CD14-positive monocyte (primary cell): ENCODE measurements at regions not wholly inside any gene's neighbourhood (a gene's known extent, or its start where the extent isn't known, plus 50 kb on each side); places are given as distances from the start of the nearest gene placed in this dataset.

Experiments used
- DNase-seq, 3 donors: peaks; one replicate each; pipeline ENCODE4 v3.0.0-alpha.2; 2011 to 2022
- H2AFZ ChIP-seq: 2 replicates; pipeline ENCODE4 v1.6.0; 2012; ENCODE audit warnings: mild to moderate bottlenecking, low read depth, low read length, inconsistent platforms; ENCODE audit not compliant: insufficient read depth, poor library complexity, severe bottlenecking
- H3K27ac ChIP-seq, 2 donors: 1 replicate in 1 of 2; 2 replicates in 1 of 2; pipeline ENCODE4 v1.5.1; 2012 to 2013; ENCODE audit warnings: low read length in 2 of 2, control low read depth in 1 of 2, inconsistent platforms in 1 of 2, low read depth in 1 of 2, mild to moderate bottlenecking in 1 of 2
- H3K27me3 ChIP-seq, 2 donors: one replicate each; pipeline versions ENCODE4 v1.6.0 to v1.6.1; 2011 to 2013; ENCODE audit warnings: low read length in 2 of 2; ENCODE audit not compliant: control insufficient read depth in 2 of 2, insufficient read depth in 2 of 2
- H3K36me3 ChIP-seq, 2 donors: replicated peaks in 1 of 2; 1 replicate in 1 of 2; 2 replicates in 1 of 2; pipeline versions ENCODE4 v1.5.1 to v1.6.1; 2012 to 2013; ENCODE audit warnings: low read length in 2 of 2, control low read depth in 1 of 2, inconsistent platforms in 1 of 2, mild to moderate bottlenecking in 1 of 2; ENCODE audit not compliant: insufficient read depth in 2 of 2, control insufficient read depth in 1 of 2
- H3K4me1 ChIP-seq, 2 donors: 1 replicate in 1 of 2; 2 replicates in 1 of 2; pipeline versions ENCODE4 v1.5.1 to v1.6.1; 2012 to 2013; ENCODE audit warnings: low read length in 2 of 2, control low read depth in 1 of 2, inconsistent platforms in 1 of 2, mild to moderate bottlenecking in 1 of 2, moderate library complexity in 1 of 2; ENCODE audit not compliant: insufficient read depth in 2 of 2, control insufficient read depth in 1 of 2
- H3K4me2 ChIP-seq: replicated peaks from 2 replicates; pipeline ENCODE3; 2012; ENCODE audit warnings: low read length, moderate library complexity, mild to moderate bottlenecking; ENCODE audit not compliant: poor library complexity, severe bottlenecking; ENCODE audit errors: extremely low read depth
- H3K4me3 ChIP-seq, 3 experiments: fragments of 200-600 bp in 1 of 3; sonication (generic) in 1 of 3; replicated peaks in 1 of 3; 1 replicate in 2 of 3; 2 replicates in 1 of 3; pipeline ENCODE4 v1.5.1; 2011 to 2013; ENCODE audit warnings: low read length in 3 of 3, mild to moderate bottlenecking in 3 of 3, control low read depth in 2 of 3, low read depth in 2 of 3, inconsistent platforms in 1 of 3, moderate library complexity in 1 of 3
- H3K79me2 ChIP-seq: 2 replicates; pipeline ENCODE4 v1.6.0; 2012; ENCODE audit warnings: mild to moderate bottlenecking, control low read depth, inconsistent platforms, low read length, moderate library complexity; ENCODE audit not compliant: insufficient read depth
- H3K9ac ChIP-seq: 2 replicates; pipeline ENCODE4 v1.6.0; 2017; ENCODE audit warnings: low read length, mild to moderate bottlenecking; ENCODE audit not compliant: insufficient read depth, poor library complexity, severe bottlenecking
- H3K9me3 ChIP-seq, 2 donors: replicated peaks in 1 of 2; 1 replicate in 1 of 2; 2 replicates in 1 of 2; pipeline versions ENCODE4 v1.5.1 to v1.6.1; 2012 to 2013; ENCODE audit warnings: low read length in 2 of 2, control low read depth in 1 of 2; ENCODE audit not compliant: control insufficient read depth in 1 of 2, insufficient read depth in 1 of 2
- H4K20me1 ChIP-seq: 2 replicates; pipeline ENCODE4 v1.6.0; 2012; ENCODE audit warnings: mild to moderate bottlenecking, low read length, control low read depth, moderate library complexity; ENCODE audit not compliant: insufficient read depth
- H3K27ac Mint-ChIP-seq, 7 donors: one replicate each; pipeline ENCODE4 v1.8.0; 2020; ENCODE audit warnings: mild to moderate bottlenecking in 7 of 7, mixed read lengths in 7 of 7, moderate library complexity in 6 of 7, inconsistent platforms in 2 of 7
- H3K27me3 Mint-ChIP-seq, 3 donors: one replicate each; pipeline ENCODE4 v1.8.0; 2021 to 2022; ENCODE audit warnings: low read depth in 3 of 3, mild to moderate bottlenecking in 3 of 3, mixed read lengths in 3 of 3, moderate library complexity in 3 of 3, inconsistent platforms in 1 of 3
- H3K36me3 Mint-ChIP-seq, 2 donors: one replicate each; pipeline ENCODE4 v1.8.0; 2020; ENCODE audit warnings: mixed read lengths in 2 of 2, inconsistent platforms in 1 of 2, mild to moderate bottlenecking in 1 of 2
- H3K4me1 Mint-ChIP-seq: one replicate; pipeline ENCODE4 v1.8.0; 2020; ENCODE audit warnings: mild to moderate bottlenecking, mixed read lengths
- H3K4me3 Mint-ChIP-seq, 2 donors: one replicate each; pipeline ENCODE4 v1.8.0; 2020; ENCODE audit warnings: mild to moderate bottlenecking in 2 of 2, mixed read lengths in 2 of 2, moderate library complexity in 1 of 2
- H3K9me3 Mint-ChIP-seq, 7 donors: one replicate each; pipeline ENCODE4 v1.8.0; 2020 to 2022; ENCODE audit warnings: mixed read lengths in 7 of 7, mild to moderate bottlenecking in 6 of 7, moderate library complexity in 6 of 7, inconsistent platforms in 2 of 7
- WGBS: methylation state at CpG from one replicate; pipeline ENCODE4 v1.1.5; 2013; ENCODE audit warnings: missing lambda C conversion rate; ENCODE audit not compliant: insufficient coverage; 5-methylcytosine and 5-hydroxymethylcytosine counted together
- intact Hi-C, 2 donors: fragments of 100-400 bp; cut with micrococcal nuclease; formaldehyde crosslinking; loops; one replicate each; pipeline versions ENCODE4 v1.15.0 to v1.15.1; 2023
- TF ChIP-seq, protein P1 (sequence below): fragments of 200-600 bp; IDR thresholded peaks from one replicate; pipeline ENCODE4 v1.8.0; 2022; ENCODE audit warnings: antibody characterized with exemption, mild to moderate bottlenecking

DNA sequence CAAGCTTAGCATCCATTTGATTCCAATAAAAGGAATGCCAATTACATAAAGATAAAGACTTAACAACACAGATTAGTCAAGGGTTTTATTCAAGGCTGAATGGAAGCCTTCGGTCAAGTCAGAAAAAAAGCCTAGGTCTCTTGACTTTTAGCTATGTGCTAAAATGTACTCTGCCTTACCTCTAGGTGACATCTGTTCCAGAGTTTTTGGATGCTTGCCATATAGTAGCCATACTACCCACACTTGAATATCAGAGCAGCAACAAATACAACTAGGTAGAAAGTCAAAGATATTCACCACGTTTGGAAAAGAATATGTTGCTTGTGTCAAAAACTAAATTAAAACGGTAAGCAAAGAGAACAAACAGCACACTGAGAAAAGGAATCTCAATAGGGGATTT lies 484.7 kb downstream of the ELAVL2 start:
- Mint-ChIP-seq H3K4me3 (no peak overlapping the region), H3K27me3 (no peaks in the 10 kb centered on the region), H3K4me1 (no peaks in the 10 kb centered on the region), H3K27ac (no peak overlapping the region), H3K9me3 (peaks cover 0 to 6% (median 0%) of the 10 kb centered on the region in 7 donors), H3K36me3 (no peaks in the 10 kb centered on the region)
- Histone ChIP-seq H3K9me3 (no peaks in the 10 kb centered on the region), H3K4me2 (no peak overlapping the region), H3K27ac (no peak overlapping the region), H3K79me2 (no peaks in the 10 kb centered on the region), H3K27me3 (no peaks in the 10 kb centered on the region), H3K4me1 (no peaks in the 10 kb centered on the region), H2AFZ (no peak overlapping the region), H4K20me1 (no peaks in the 10 kb centered on the region), H3K36me3 (no peaks in the 10 kb centered on the region), H3K9ac (no peak overlapping the region), H3K4me3 (no peak overlapping the region)
- intact Hi-C loops, result no loop called here
- 100% methylated on average over 1 of the region's 3 CpGs for WGBS
- TF ChIP-seq, protein P1, sequence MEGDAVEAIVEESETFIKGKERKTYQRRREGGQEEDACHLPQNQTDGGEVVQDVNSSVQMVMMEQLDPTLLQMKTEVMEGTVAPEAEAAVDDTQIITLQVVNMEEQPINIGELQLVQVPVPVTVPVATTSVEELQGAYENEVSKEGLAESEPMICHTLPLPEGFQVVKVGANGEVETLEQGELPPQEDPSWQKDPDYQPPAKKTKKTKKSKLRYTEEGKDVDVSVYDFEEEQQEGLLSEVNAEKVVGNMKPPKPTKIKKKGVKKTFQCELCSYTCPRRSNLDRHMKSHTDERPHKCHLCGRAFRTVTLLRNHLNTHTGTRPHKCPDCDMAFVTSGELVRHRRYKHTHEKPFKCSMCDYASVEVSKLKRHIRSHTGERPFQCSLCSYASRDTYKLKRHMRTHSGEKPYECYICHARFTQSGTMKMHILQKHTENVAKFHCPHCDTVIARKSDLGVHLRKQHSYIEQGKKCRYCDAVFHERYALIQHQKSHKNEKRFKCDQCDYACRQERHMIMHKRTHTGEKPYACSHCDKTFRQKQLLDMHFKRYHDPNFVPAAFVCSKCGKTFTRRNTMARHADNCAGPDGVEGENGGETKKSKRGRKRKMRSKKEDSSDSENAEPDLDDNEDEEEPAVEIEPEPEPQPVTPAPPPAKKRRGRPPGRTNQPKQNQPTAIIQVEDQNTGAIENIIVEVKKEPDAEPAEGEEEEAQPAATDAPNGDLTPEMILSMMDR, result no peak
- DNase-seq, result no peak

DNA sequence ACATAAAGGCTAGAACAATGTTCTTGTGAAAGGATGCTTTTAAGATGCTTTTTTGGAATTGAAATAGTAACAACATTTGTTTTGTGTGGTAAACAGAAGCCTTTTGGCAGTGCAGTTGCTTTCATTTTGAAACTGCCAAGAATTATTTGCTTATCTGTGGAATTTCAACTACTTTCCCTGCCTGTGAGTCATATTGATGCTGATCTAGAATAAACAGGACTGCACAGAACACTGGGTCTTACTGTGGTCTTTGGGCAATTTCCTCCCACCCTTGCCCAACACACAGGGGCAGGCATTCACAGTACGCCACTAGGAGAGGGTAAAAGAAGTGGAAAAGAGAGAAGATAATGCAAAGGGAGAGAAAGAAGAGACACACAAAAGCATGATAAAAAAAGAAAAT lies 483.7 kb downstream of the ELAVL2 start:
- Histone ChIP-seq H3K4me2 (no peak overlapping the region), H3K4me1 (no peaks in the 10 kb centered on the region), H3K36me3 (no peaks in the 10 kb centered on the region), H3K79me2 (no peaks in the 10 kb centered on the region), H3K9ac (no peak overlapping the region), H2AFZ (no peak overlapping the region), H3K9me3 (no peaks in the 10 kb centered on the region), H3K4me3 (no peak overlapping the region), H4K20me1 (no peaks in the 10 kb centered on the region), H3K27me3 (no peaks in the 10 kb centered on the region), H3K27ac (no peak overlapping the region)
- Mint-ChIP-seq H3K9me3 (peaks cover 0 to 6% (median 0%) of the 10 kb centered on the region in 7 donors), H3K27ac (no peak overlapping the region), H3K27me3 (no peaks in the 10 kb centered on the region), H3K4me1 (no peaks in the 10 kb centered on the region), H3K4me3 (no peak overlapping the region), H3K36me3 (no peaks in the 10 kb centered on the region)
- no CpG with 5 or more reads among the region's 1 CpG for WGBS
- TF ChIP-seq, protein P1, result no peak
- no peak for DNase-seq
- intact Hi-C loops, result no loop called here
